Suprapubic skin (tissue), 4 donors: ENCODE measurements at regions not wholly inside any gene's neighbourhood (a gene's known extent, or its start where the extent isn't known, plus 50 kb on each side); places are given as distances from the start of the nearest gene placed in this dataset.

Experiments
- EP300 ChIP-seq: sonication (generic); formaldehyde crosslinking; IDR thresholded peaks from one replicate; pipeline ENCODE4 v1.6.1; 2017; ENCODE audit warnings: antibody characterized with exemption
- POLR2A ChIP-seq, 2 donors: fragments of 450-650 bp; IDR thresholded peaks; one replicate each; pipeline ENCODE4 v1.6.1; 2017; ENCODE audit warnings: antibody characterized with exemption in 2 of 2, mild to moderate bottlenecking in 2 of 2, moderate library complexity in 2 of 2
- POLR2AphosphoS5 ChIP-seq, 3 donors: sonication (generic); formaldehyde crosslinking; IDR thresholded peaks; one replicate each; pipeline ENCODE4 v1.6.1; 2017; ENCODE audit warnings: antibody characterized with exemption in 3 of 3
- TF ChIP-seq, protein P1 (sequence below), 2 donors: fragments of 200-600 bp in 1 of 2; fragments of 450-650 bp in 1 of 2; sonication (generic) in 1 of 2; IDR thresholded peaks; one replicate each; pipeline ENCODE4 v1.5.1; 2016 to 2019; ENCODE audit warnings: antibody characterized with exemption in 2 of 2, mild to moderate bottlenecking in 1 of 2, moderate library complexity in 1 of 2

DNA sequence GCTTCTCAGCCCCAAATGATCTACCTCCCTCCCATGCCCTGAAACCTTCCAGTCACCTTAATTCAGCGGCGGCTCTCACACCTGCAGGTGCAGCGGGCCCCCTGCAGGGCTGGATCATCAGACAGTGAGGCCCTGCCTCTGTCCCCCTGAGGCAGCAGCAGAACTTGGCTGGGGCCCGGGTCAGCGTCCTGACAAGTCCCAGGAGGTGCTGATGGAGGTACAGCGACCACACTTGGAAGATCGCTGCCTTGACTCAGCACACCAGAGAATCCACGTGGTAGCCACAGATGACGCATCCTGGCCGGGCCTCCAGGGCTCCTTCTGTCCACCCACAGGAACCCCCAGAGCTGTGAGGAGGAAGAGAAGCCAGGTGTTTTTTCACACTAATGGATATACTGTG, 116.4 kb upstream of the THBS2 start:
- TF ChIP-seq, protein P1, sequence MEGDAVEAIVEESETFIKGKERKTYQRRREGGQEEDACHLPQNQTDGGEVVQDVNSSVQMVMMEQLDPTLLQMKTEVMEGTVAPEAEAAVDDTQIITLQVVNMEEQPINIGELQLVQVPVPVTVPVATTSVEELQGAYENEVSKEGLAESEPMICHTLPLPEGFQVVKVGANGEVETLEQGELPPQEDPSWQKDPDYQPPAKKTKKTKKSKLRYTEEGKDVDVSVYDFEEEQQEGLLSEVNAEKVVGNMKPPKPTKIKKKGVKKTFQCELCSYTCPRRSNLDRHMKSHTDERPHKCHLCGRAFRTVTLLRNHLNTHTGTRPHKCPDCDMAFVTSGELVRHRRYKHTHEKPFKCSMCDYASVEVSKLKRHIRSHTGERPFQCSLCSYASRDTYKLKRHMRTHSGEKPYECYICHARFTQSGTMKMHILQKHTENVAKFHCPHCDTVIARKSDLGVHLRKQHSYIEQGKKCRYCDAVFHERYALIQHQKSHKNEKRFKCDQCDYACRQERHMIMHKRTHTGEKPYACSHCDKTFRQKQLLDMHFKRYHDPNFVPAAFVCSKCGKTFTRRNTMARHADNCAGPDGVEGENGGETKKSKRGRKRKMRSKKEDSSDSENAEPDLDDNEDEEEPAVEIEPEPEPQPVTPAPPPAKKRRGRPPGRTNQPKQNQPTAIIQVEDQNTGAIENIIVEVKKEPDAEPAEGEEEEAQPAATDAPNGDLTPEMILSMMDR (IDR thresholded peaks at IDR 0.05), result no peak
- TF ChIP-seq EP300, result no peak
- no peak for TF ChIP-seq POLR2A (IDR thresholded peaks at IDR 0.05)
- no peak for TF ChIP-seq POLR2AphosphoS5 (IDR thresholded peaks at IDR 0.05)
